HG03103 (cell line): ENCODE measurements at regions not wholly inside any gene's neighbourhood (a gene's known extent, or its start where the extent isn't known, plus 50 kb on each side); places are given as distances from the start of the nearest gene placed in this dataset.
"Not testable (repeated sequence)": the region's sequence is repeated elsewhere in the genome, so short reads cannot be mapped to it uniquely, and the experiment has no call there.

ENCODE experiments used
- ATAC-seq: cut with Tn5 transposase; IDR thresholded peaks from one replicate; pipeline ENCODE4 v1.9.1; 2021; ENCODE audit warnings: low read depth; ENCODE audit not compliant: unreplicated experiment

DNA sequence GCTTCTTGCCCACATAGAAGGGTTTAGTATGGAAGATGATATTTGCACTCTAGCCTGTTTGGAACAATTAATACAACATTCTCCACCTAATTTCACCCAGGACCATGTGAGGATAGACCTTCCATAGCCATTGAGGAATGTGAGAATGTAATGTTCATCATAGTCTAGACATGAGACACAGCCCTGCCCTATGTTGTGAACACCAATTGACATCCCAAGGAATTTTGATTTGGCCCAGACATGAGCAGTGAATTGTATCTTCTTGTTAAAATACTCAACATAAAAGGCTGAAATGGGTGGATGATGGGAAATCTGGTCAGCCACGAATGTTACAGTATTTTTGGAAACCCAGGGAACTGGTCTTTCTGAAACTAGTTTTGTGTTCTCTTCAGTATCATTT, 892.3 kb upstream of the CHORDC1 start:
- ATAC-seq, result no peak

DNA sequence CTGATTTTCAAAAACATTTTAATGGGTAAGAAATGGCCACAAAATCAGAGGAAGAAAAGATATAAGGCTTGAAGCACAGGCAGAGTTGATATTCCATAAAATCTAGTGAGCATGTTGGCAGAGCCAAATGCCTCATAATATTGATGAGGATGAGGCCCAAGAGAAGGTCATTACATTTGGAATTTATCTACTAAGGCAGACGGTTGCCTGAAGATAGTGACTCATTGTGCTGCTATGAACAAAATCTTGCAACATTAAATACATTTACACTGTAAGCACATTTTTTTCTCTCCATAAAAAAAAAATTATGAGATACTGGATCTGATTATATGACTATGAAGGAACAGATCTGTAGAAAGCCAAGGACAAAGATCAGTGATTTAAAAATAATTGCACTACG, 881.4 kb upstream of the CHORDC1 start:
- ATAC-seq, result no peak

DNA sequence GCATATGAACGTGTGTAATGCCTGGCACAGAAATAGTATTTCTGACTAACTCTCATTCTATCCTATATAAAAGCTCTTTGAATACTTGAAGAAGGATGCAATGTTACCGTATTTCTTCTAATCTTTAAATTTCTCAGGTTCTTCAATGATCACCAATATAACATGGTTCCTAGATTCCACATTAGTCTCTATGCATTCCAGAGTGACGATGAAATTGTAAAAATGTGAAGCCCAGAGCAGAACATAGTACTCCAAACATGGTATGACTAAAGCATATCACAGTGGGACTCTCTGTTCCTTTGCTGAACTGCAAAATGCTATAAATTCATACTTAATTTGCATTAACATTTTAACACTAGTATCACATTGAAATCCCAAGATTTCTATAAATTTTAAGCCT, 877.6 kb upstream of the CHORDC1 start:
- no peak for ATAC-seq

DNA sequence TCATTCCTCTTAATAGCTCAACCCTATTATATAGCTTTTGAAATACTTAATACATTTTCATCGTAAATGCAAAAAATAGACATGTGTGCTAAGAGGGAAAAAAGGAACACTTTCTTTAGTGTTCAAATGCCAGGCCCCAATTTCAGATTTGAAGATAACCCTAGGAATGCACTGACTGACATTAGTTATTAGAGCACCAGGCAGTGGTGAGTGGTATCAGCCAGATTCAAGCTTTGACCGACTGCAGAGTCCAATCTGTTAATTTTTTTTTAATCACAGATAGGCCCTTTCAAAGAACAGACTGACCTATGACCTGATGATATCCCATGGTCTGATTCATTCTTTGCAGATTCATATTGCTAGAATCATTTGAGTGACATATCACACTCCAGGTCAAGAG, 874.2 kb upstream of the CHORDC1 start:
- ATAC-seq, result no peak

DNA sequence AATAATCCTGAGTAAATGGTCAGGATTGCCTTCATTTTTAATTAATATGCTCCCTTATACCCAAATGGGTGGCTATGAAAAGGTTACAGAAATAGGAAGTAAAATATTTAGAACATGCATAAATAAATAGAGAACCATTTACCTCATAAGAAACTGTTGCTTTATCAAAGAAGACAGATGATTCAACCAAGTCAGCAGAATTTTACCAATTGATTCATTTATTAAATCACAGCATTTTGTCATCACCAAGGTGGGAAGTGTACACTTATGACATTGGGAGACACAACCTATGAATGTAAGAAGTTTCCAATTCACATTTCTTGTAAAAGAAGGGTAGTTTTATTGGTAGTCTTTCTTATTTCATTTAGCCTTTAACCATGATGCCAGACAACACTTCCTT, 870.3 kb upstream of the CHORDC1 start:
- no peak for ATAC-seq

DNA sequence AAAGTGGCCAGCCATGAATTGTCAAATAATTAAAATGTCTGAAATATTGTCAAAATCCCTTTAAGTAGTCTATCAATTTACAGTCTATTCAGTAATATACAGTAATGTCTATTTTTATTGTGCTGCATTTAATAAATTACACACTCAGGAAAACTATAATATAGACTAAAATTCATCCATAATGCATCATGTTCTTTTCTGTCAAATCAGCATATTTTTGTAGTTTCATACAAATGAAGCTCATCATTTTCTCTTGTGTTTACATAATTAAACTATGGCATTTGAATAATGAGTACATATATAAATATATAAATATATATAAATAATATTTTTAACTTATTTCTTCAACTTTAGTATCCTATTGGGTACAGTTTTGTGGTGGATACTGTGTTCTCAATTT, 868.7 kb upstream of the CHORDC1 start:
- ATAC-seq, result no peak

DNA sequence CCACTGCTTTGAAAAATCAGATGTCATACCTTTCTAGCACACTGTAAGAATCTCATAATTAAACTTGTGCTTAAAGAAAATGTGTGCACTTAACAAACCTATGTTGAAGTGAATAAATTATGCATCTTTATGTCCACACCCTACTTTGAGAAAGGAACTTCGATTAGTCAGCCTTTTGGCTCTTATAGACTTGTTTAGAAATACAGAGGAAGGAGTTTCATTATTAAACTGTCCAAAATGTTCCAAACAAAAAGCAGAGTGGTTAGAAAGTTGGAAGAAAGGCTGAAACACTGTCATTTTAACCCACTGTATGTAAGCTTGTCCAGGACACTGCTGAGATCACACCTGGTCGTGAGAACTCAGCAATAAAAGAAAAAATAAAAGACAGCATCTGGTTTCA, 863.2 kb upstream of the CHORDC1 start:
- ATAC-seq, result no peak

DNA sequence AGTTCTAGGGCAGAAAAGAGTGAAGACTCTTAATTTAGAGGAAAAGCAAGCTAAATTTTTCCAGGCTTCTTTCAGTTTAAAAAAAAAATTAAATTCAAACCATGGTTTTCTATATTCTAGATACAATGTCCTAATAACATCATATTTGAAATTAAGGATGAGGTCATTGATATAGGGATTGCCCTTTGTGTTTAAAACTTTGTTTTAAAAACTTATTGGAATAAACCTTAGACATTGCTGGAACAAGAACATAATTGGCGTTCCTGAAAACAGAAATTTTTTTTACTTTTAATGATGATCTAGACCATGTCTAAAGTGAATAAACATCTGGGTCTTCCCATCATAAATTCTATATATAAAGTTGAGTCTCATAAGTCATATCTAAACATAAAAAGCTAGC, 859.4 kb upstream of the CHORDC1 start:
- no peak for ATAC-seq

DNA sequence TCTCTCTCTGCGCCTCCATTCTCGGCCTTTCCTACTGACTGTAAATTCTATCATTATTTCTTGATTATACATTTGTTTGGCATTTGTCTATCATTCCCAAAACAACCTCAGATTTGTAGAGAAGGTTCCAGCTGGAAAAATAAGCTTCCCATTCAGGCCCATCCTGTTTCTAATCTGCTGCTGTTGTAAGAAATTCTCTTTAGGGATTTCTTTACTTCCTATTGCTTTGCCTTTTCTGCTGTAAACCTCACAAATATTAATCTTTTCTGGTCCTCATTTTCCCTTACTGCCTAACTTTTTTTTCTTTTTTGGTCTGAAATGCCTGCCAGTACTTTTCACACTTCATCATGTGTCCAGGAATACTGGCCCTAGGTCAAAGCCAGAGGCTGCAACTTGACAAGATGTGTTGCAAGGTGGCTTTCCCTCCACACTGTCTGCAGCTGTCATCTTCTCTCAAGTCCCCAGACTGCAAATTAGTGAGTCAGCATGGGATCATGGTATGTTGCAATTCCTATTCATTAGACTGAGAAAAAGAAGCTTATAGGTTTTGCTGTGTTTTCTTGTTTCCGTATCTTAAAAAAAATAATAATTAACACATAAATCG, 858.7 kb upstream of the CHORDC1 start:
- ATAC-seq, result no peak

DNA sequence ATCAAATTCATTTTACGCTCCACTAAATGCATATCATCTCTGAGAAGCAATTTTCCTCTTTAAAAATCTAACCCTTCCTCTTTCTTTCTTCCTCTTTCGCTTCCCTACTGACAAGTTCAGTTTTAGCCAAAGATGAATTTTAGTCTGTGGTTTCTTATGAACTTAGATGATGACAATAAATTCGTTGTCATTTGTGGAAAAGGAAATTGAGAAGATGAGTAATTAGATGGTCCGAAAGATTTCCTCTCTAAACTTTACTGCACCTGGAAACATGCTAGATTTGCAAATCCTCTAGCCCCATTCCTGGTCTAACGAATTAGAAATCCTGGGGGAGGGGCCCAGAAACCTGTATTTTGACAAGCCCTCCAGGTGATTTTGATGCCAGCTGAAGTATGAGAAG, 855.4 kb upstream of the CHORDC1 start:
- no peak for ATAC-seq

DNA sequence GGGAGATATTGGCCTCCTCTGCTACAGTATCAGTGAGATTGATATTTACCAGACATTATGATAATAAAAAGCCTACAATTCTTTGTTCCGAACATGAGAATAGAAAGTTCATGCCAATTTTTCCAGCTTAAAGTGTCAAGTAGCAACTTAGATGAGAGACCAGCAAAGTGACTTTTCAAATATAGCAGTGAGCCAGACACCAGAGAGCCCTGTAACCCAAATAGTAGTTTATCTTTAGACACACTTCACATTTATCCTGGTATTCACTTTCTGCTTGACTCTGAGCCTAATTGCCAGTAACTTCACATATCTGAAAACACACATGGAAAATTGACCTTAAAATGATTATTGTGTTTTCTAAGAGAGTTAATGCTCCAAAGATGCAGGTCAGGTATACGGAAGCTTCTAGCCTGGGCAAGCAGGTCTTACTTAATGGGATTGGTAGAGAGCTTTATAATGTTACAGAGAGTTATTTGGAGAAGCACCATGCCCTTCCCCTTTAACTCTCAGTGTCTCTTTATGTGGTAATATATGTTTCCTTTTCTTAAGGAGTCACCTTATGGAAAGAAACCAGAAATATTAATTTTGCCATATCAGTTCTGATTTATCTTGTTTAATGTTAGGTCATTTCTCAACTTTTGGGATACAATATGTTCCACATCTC, 852.3 kb upstream of the CHORDC1 start:
- no peak for ATAC-seq

DNA sequence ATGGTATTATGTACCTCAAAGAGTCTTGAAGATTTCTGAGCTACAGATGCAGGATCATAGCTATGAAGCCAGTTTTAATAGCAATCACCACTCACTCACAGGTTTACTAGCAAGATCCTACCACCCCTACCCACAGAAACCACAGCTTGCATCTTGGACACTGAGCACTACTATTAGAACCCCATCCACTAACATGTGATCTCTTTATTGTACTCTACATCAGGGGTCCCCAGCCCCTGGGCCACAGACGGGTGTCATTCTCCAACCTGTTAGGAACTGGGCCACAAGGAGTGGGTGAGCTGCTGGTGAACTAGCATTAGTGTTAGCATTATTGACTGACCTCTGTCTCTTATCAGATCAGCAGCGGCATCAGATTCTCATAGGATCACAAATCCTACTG, 844.8 kb upstream of the CHORDC1 start:
- ATAC-seq, result no peak

DNA sequence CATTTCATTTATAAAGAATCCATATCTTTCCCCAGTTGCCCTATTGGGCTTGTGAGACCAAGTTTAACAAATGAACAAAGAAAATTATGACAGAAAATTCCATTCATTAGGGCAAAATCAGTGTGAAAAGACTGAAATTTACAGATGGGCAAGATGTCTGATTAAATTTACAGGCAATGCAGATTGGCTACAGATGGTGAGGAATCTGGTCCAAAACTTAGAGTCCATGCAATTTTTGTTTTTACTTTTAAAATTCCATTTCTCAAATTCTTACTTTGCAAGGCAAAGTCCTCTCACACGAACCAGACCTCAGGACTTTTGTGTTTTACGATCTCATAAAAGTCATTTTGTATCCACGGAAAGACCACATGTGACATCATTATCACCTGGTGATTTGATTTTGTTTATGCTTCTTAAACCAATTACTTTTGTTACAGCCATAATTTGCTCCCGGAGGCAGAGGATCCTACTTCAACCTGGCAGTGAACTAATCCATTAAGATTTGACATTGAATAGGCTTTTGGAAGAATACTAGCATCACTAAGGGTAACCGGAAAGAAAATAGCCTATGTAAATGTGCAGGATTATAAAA, 843.7 kb upstream of the CHORDC1 start:
- no peak for ATAC-seq

DNA sequence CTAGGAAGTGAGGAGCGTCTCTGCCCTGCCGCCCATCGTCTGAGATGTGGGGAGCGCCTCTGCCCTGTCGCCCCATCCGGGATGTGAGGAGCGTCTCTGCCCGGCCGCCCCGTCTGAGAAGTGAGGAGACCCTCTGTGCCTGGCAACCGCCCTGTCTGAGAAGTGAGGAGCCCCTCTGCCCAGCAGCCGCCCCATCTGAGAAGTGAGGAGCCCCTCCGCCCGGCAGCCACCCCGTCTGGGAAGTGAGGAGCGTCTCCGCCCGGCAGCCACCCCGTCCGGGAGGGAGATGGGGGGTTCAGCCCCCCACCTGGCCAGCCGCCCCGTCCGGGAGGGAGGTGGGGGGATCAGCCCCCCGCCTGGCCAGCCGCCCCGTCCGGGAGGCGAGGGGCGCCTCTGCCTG, 840.5 kb upstream of the CHORDC1 start:
- not testable (repeated sequence) for ATAC-seq

DNA sequence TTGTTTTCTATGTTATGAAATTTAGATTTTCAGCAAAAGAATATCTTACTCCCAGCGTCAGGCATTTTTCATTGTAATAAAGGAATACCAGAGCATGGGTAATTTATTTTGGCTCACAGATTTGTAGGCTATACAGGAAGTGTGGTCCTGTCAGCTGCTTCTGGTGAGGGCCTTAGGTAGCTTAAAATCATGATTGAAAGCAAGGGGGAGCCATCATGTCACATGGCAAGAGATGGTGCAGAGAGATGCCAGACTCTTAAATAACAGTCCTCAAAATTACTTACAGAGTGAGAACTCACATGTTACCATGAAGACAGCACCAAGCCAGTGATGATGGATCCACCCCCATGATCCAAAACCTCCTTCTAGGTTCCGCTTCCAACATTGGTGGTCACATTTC, 825.0 kb upstream of the CHORDC1 start:
- no peak for ATAC-seq

DNA sequence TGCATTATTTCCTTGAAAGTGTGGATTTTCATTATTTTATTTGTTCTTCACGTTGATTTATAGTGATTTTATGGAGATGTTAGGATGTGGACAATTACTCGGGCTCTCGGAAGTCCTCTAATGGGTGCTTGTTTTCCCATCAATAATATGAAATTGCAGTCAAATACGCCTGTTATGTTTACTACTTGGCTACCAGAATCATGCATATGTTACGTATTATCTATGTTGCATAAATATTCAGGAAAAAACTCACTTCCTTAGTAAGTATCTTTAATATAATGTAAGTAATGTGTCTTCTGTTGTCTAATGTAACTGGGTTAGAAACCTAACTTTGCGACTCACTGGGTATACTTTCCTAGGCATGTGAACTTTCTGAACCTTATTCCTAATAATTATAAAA, 823.4 kb upstream of the CHORDC1 start:
- no peak for ATAC-seq

DNA sequence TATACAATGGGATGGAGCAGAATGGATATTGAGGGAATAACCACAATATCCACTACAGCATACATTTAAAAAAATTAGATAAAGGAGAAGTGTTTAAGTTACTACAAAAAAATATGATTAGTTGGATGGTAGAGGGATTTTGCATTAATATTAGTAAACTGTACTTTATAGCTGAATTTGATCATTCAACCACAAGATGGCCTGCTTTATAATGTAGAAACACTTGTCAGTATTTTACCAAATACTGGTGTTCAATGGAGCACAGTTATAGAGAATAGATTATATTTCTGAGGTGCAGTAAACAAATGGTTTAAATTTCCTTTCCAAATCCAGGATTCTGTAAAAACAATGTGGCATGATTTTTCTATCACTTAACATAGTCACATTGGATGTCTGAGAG, 818.8 kb upstream of the CHORDC1 start:
- no peak for ATAC-seq

DNA sequence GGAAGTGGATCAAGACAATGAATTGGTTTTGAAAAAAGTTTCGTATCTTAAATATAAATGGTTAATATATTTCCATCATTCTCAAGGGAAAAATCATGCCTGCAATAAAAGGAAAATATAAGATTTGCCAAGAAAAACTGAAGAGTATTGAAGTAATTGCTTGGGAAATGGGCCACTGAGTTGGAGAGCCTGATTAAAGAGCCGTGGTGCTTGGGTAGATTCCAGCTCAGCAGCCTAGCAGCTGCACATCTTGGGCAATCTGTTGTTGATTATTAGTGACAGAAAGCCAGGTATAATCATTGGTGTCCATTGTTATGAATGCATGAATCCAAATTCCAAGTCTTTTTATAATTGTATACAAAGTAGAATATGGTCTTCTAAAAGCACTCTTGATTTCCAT, 800.9 kb upstream of the CHORDC1 start:
- no peak for ATAC-seq

DNA sequence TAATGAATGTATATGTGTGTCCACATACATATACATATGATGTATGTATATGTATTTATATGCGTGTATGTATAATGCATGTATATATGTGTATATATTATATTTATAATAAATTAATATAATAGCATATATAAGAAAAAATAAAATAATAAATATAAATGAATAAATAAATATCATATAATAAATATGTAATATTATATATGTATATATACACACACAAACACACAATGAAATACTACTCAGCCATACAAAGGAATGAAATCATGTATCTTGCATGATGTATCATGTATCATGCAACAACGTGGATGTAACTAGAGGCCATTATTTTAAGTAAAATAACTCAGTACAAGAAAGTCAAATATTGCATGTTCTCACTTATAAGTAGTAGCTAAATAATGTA, 788.7 kb upstream of the CHORDC1 start:
- no peak for ATAC-seq

DNA sequence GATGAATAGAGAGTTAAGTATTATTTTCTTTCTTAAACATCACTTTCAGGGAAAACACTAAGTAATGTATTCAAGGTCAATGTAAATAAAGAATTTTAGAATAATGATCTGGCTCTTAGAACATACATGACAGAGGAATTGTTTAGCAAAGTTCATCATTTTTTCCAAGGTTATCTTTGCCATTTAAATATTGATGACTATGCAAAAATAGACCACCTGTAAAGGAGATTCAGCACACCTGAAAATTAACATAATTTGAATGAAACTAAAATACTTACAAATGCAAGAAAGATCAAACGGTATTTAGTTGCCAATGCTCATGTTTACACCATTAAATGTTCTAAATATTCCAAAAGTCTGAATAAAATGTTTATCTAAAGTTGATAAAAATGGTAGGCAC, 782.6 kb upstream of the CHORDC1 start:
- no peak for ATAC-seq

DNA sequence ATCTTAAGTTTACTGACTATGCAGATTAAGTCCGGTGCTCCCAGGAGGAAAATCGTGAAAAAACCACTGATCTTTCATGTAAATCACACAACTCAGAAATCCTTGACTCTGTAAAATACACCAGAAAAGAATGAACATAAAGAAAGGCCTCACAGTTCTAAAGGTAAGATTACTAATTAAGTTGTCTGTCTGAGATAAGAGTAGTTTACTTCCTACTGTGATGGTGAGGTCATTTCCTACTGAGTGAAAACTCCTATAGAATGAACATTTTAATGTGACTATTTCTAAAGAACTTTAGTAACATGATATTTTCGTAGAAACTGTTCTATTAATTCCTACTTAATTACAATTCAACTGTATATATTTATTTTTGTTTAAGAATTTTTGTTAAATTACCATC, 774.4 kb upstream of the CHORDC1 start:
- ATAC-seq, result no peak

DNA sequence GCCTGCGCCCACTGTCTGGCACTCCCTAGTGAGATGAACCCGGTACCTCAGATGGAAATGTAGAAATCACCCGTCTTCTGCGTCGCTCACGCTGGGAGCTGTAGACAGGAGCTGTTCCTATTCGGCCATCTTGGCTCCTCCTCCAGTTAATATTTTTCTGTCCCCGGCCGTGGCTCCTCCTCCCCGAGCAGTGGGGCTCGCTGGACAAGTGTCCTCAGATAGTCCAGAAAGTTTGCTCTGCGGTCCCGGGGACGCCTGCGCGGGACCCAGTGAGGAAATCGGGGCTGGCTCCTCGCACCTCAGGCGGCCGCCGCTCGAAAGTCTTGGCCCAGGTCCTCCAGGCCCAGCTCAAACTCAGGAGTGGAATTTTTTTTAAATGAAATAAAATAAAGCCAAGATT, 749.3 kb upstream of the CHORDC1 start:
- not testable (repeated sequence) for ATAC-seq
